Adipocyte (in vitro differentiated cells): ENCODE measurements at regions not wholly inside any gene's neighbourhood (a gene's known extent, or its start where the extent isn't known, plus 50 kb on each side); places are given as distances from the start of the nearest gene placed in this dataset.

Source experiments
- DNase-seq: peaks from one replicate; pipeline ENCODE4 v3.0.0-alpha.2; 2015; ENCODE audit warnings: low read depth
- H3K27me3 ChIP-seq: replicated peaks from 2 replicates; pipeline ENCODE4 v1.7.0; 2013; ENCODE audit warnings: mild to moderate bottlenecking, low read length, moderate library complexity; ENCODE audit not compliant: control insufficient read depth, insufficient read depth
- H3K36me3 ChIP-seq: 2 replicates; pipeline ENCODE4 v1.7.0; 2013; ENCODE audit warnings: low read length, mild to moderate bottlenecking, moderate library complexity; ENCODE audit not compliant: control insufficient read depth, insufficient read depth, severe bottlenecking
- H3K4me1 ChIP-seq: 2 replicates; pipeline ENCODE4 v1.7.0; 2013; ENCODE audit warnings: mild to moderate bottlenecking, low read length, moderate library complexity; ENCODE audit not compliant: control insufficient read depth, insufficient read depth
- H3K4me3 ChIP-seq: 2 replicates; pipeline ENCODE4 v1.7.0; 2013; ENCODE audit warnings: mild to moderate bottlenecking, low read length, moderate library complexity
- H3K9ac ChIP-seq: 2 replicates; pipeline ENCODE4 v1.7.0; 2013; ENCODE audit warnings: mild to moderate bottlenecking, low read length, moderate library complexity
- H3K9me3 ChIP-seq: 2 replicates; pipeline ENCODE4 v1.7.0; 2013; ENCODE audit warnings: mild to moderate bottlenecking, low read length, moderate library complexity; ENCODE audit not compliant: control insufficient read depth

GRCh38 chr11:32210556-32210955, 119.7 kb downstream of the RCN1 start:
- DNase-seq = no peak
- Histone ChIP-seq H3K27me3 (no peaks in the 10 kb centered on the region), H3K9ac (no peak overlapping the region), H3K4me3 (no peak overlapping the region), H3K9me3 (no peaks in the 10 kb centered on the region), H3K4me1 (peaks cover 8% of the 10 kb centered on the region), H3K36me3 (no peaks in the 10 kb centered on the region)

GRCh38 chr11:32213223-32213622, 122.3 kb downstream of the RCN1 start:
- Histone ChIP-seq H3K9me3 (no peaks in the 10 kb centered on the region), H3K4me3 (peak overlapping the region; percentile 21), H3K4me1 (peaks cover 8% of the 10 kb centered on the region), H3K27me3 (no peaks in the 10 kb centered on the region), H3K9ac (no peak overlapping the region), H3K36me3 (no peaks in the 10 kb centered on the region)
- DNase-seq = peak; percentile 20

DNA sequence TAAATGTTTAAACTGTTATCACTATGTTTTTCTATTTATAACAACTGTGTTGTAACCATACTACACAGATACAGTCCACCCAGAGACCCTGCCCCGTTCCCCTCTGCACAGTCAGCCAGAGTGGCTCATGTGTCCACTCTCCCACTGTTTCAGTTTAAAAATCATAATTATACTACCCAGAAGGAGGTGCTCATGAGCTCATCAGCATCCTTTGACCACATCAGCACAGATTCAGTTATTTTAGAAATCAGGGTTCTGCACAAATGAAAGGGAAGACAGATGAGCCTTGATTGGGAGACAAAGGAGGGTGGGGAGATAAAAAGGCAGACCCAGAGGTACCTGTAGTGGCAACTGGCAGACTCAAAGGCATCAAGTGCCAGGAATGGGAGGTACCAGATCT, 124.3 kb downstream of the RCN1 start:
- Histone ChIP-seq H3K36me3 (no peaks in the 10 kb centered on the region), H3K4me3 (no peak overlapping the region), H3K9ac (no peak overlapping the region), H3K27me3 (no peaks in the 10 kb centered on the region), H3K4me1 (peaks cover 8% of the 10 kb centered on the region), H3K9me3 (no peaks in the 10 kb centered on the region)
- DNase-seq = no peak

- no peaks in the 10 kb centered on the region for H3K36me3 ChIP-seq
- H3K4me1 ChIP-seq = peaks cover 8% of the 10 kb centered on the region
- H3K4me3 ChIP-seq = no peak overlapping the region
- H3K9ac ChIP-seq = no peak overlapping the region
- no peak for DNase-seq
- no peaks in the 10 kb centered on the region for H3K27me3 ChIP-seq
- no peaks in the 10 kb centered on the region for H3K9me3 ChIP-seq
Observed at GRCh38 chr11:32216749-32217148, 125.9 kb downstream of the RCN1 start.

GRCh38 chr11:32219320-32219719, 128.4 kb downstream of the RCN1 start:
- H3K4me3 ChIP-seq = no peak overlapping the region
- DNase-seq = no peak
- H3K27me3 ChIP-seq = no peaks in the 10 kb centered on the region
- no peaks in the 10 kb centered on the region for H3K9me3 ChIP-seq
- no peak overlapping the region for H3K9ac ChIP-seq
- H3K4me1 ChIP-seq = no peaks in the 10 kb centered on the region
- H3K36me3 ChIP-seq = no peaks in the 10 kb centered on the region

- H3K4me3 ChIP-seq = no peak overlapping the region
- H3K9ac ChIP-seq = no peak overlapping the region
- no peak for DNase-seq
- H3K27me3 ChIP-seq = no peaks in the 10 kb centered on the region
- H3K4me1 ChIP-seq = no peaks in the 10 kb centered on the region
- H3K9me3 ChIP-seq = no peaks in the 10 kb centered on the region
- no peaks in the 10 kb centered on the region for H3K36me3 ChIP-seq
Observed at GRCh38 chr11:32221476-32222032, 130.7 kb downstream of the RCN1 start.

- no peak for DNase-seq
- Histone ChIP-seq H3K9ac (no peak overlapping the region), H3K4me3 (no peak overlapping the region), H3K9me3 (no peaks in the 10 kb centered on the region), H3K36me3 (no peaks in the 10 kb centered on the region), H3K27me3 (no peaks in the 10 kb centered on the region), H3K4me1 (no peaks in the 10 kb centered on the region)
Observed at GRCh38 chr11:32224580-32224979, 133.7 kb downstream of the RCN1 start.

DNA sequence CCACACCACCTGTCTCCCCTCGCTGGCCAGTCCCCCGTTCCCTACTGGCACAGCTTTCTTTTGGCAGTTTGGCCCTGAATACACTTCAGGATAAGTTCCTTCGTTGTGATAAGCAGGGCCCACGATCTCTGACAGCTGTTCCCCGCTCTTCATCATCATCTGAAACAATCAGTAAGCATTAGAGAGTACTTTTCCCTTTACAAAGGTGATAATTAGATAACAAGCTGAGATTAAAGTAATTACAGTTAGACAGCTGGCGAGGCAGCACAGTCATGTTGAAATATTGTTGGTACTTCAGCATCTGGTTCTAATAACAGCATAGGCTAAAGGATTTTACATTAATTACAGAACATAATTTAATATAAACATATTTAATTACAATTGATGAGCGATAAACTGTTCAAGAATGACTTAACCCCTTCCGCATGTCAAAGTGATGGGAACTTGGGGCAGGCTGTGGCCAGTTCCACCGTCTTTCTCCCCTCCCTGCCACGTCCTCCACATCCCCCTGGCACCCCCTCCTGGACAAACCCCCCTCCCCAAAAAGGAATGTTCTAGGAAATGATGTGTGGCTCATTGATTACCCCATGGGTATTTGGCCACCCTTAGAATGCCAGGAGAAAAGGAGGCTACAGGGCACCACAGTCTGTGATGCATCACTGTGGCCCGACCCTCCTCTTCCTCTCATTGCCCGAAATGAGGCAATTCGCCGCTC, 134.9 kb downstream of the RCN1 start:
- Histone ChIP-seq H3K9ac (no peak overlapping the region), H3K9me3 (no peaks in the 10 kb centered on the region), H3K27me3 (no peaks in the 10 kb centered on the region), H3K4me1 (no peaks in the 10 kb centered on the region), H3K4me3 (no peak overlapping the region), H3K36me3 (no peaks in the 10 kb centered on the region)
- DNase-seq = no peak

- Histone ChIP-seq H3K4me3 (no peak overlapping the region), H3K27me3 (no peaks in the 10 kb centered on the region), H3K9ac (no peak overlapping the region), H3K36me3 (no peaks in the 10 kb centered on the region), H3K4me1 (no peaks in the 10 kb centered on the region), H3K9me3 (no peaks in the 10 kb centered on the region)
- DNase-seq = no peak
Observed at GRCh38 chr11:32226480-32226879, 135.6 kb downstream of the RCN1 start.

DNA sequence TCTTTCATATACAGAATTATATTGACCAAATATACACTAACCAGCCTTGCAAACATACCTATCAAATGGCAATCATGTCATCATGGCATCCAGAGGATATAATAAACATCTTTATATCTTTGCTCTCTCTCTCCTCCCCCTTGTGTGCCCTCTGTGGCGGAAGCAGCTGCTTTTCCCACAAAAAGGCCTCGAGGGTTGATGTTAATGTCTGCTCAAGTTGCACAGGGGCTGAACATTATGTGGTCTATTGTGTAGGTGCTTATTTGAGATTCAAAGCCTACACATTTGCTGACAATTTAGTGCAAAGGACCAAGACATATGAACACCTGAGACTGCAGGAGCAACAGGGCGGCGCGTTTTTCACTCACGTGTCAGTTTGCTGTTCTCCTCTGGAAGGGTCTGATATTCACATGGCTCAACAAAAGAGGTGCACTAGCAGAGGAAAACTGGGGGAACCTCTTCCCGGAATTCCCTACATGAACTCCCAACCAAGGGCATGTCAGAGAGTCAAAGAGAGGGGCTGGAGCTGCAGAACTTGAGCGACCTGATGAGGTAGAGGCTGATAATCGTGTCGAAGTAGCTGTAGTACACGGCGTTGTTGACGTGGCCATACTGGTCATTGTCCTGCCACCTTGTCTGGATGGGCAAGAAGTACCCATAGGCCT, 138.8 kb downstream of the RCN1 start:
- no peaks in the 10 kb centered on the region for H3K27me3 ChIP-seq

GRCh38 chr11:32231909-32232493, 141.1 kb downstream of the RCN1 start:
- H3K4me3 ChIP-seq = no peak overlapping the region

More for the DNA sequence above, 138.8 kb downstream of the RCN1 start:
- H3K9ac ChIP-seq = no peak overlapping the region
- no peaks in the 10 kb centered on the region for H3K9me3 ChIP-seq
- no peak for DNase-seq
- H3K4me3 ChIP-seq = no peak overlapping the region
- no peaks in the 10 kb centered on the region for H3K4me1 ChIP-seq
- H3K36me3 ChIP-seq = no peaks in the 10 kb centered on the region

More at GRCh38 chr11:32231909-32232493, 141.1 kb downstream of the RCN1 start:
- Histone ChIP-seq H3K4me1 (no peaks in the 10 kb centered on the region), H3K36me3 (no peaks in the 10 kb centered on the region), H3K27me3 (peaks cover 3% of the 10 kb centered on the region), H3K9ac (no peak overlapping the region), H3K9me3 (no peaks in the 10 kb centered on the region)
- peak; percentile 4 for DNase-seq
